ENCODE measurements at regions not wholly inside any gene's neighbourhood (a gene's known extent, or its start where the extent isn't known, plus 50 kb on each side); places are given as distances from the start of the nearest gene placed in this dataset.

- TF ChIP-seq CTCF (IDR thresholded peaks at IDR 0.05): no peak
- TF ChIP-seq POLR2A (IDR thresholded peaks at IDR 0.05): no peak
These were observed 611.9 kb upstream of the TBX3 start for GRCh38 chr12:115295886-115296285.

Measured in lower leg skin (tissue), 3 donors.